Endodermal cell (in vitro differentiated cells): ENCODE measurements at regions not wholly inside any gene's neighbourhood (a gene's known extent, or its start where the extent isn't known, plus 50 kb on each side); places are given as distances from the start of the nearest gene placed in this dataset.

ENCODE experiments used
- DNase-seq: peaks from one replicate; pipeline ENCODE4 v3.0.0-alpha.2; 2017
- H3K27ac ChIP-seq: 2 replicates; pipeline ENCODE4 v1.5.1; 2013; ENCODE audit warnings: mild to moderate bottlenecking, low read depth, low read length, moderate library complexity
- H3K27me3 ChIP-seq: 2 replicates; pipeline ENCODE4 v1.6.1; 2013; ENCODE audit warnings: mild to moderate bottlenecking, low read length, moderate library complexity; ENCODE audit not compliant: insufficient read depth, control insufficient read depth, poor library complexity, severe bottlenecking
- H3K36me3 ChIP-seq: 2 replicates; pipeline ENCODE4 v1.7.0; 2013; ENCODE audit warnings: mild to moderate bottlenecking, low read length, moderate library complexity; ENCODE audit not compliant: control insufficient read depth, insufficient read depth
- H3K4me1 ChIP-seq: one replicate; pipeline ENCODE4 v1.7.0; 2013; ENCODE audit warnings: low read length; ENCODE audit not compliant: control insufficient read depth, insufficient read depth
- H3K4me3 ChIP-seq: 2 replicates; pipeline ENCODE4 v1.5.1; 2013; ENCODE audit warnings: mild to moderate bottlenecking, low read length, moderate library complexity
- H3K9ac ChIP-seq: 2 replicates; pipeline ENCODE4 v1.6.1; 2013; ENCODE audit warnings: mild to moderate bottlenecking, low read length, moderate library complexity; ENCODE audit not compliant: poor library complexity, severe bottlenecking; ENCODE audit errors: extremely low read depth
- H3K9me3 ChIP-seq: 2 replicates; pipeline ENCODE4 v1.6.1; 2013; ENCODE audit warnings: mild to moderate bottlenecking, low read length, moderate library complexity; ENCODE audit not compliant: control insufficient read depth
- H3K27ac Mint-ChIP-seq: 2 replicates; pipeline ENCODE4 v1.8.0; 2020; ENCODE audit warnings: mixed read lengths
- H3K27me3 Mint-ChIP-seq: 2 replicates; pipeline ENCODE4 v1.8.0; 2021; ENCODE audit warnings: mild to moderate bottlenecking, mixed read lengths; ENCODE audit not compliant: insufficient read depth
- H3K36me3 Mint-ChIP-seq: 2 replicates; pipeline ENCODE4 v1.8.0; 2020; ENCODE audit warnings: low read depth, mixed read lengths
- H3K4me1 Mint-ChIP-seq: 2 replicates; pipeline ENCODE4 v1.8.0; 2020; ENCODE audit warnings: mixed read lengths
- H3K4me3 Mint-ChIP-seq: 2 replicates; pipeline ENCODE4 v1.8.0; 2020; ENCODE audit warnings: mild to moderate bottlenecking, moderate library complexity, mixed read lengths
- H3K9me3 Mint-ChIP-seq: 2 replicates; pipeline ENCODE4 v1.8.0; 2020; ENCODE audit warnings: mild to moderate bottlenecking, mixed read lengths
- WGBS, 2 experiments: methylation state at CpG; one replicate each; pipeline versions ENCODE4 v1.1.5 to v1.1.7; 2013; ENCODE audit warnings: missing lambda C conversion rate in 2 of 2, mixed read lengths in 1 of 2; ENCODE audit not compliant: insufficient coverage in 1 of 2, insufficient read length in 1 of 2; 5-methylcytosine and 5-hydroxymethylcytosine counted together
- TF ChIP-seq, protein P1 (sequence below): fragments of 200-600 bp; sonication (generic); conservative IDR thresholded peaks from 2 replicates; pipeline ENCODE4 v1.5.0; 2021; ENCODE audit warnings: antibody characterized with exemption, mild to moderate bottlenecking

DNA sequence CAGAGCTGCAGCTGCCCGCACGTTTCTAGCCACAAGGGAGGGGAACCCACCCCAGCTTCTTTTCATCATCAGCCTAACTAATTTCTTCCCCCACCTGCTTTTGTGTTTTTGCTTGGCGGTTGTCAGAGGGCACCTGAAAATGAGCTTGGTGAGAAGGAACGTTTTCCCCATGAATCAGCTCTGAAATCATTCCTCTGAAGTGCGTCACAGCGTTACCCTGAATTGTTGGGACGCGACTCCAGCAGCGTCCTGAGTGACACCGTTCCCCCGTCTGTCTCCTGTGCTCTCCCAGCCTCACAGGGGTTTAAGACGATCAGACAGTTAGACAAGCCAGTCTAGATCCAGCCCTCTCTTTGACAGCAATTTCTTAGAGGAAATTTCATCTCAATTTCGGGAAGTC is 722.9 kb upstream of the EEF2KMT start:
- Histone ChIP-seq H3K4me3 (no peak overlapping the region), H3K9ac (no peak overlapping the region), H3K36me3 (no peaks in the 10 kb centered on the region), H3K9me3 (no peaks in the 10 kb centered on the region), H3K4me1 (no peaks in the 10 kb centered on the region), H3K27me3 (no peaks in the 10 kb centered on the region), H3K27ac (no peak overlapping the region)
- Mint-ChIP-seq H3K9me3 (no peaks in the 10 kb centered on the region), H3K4me3 (no peak overlapping the region), H3K27me3 (peaks cover 7% of the 10 kb centered on the region), H3K27ac (no peak overlapping the region), H3K4me1 (no peaks in the 10 kb centered on the region), H3K36me3 (no peaks in the 10 kb centered on the region)
- WGBS, 2 experiments, result 77 to 81% methylated on average over 13 of the region's 13 CpGs
- DNase-seq, result no peak
- TF ChIP-seq, protein P1, sequence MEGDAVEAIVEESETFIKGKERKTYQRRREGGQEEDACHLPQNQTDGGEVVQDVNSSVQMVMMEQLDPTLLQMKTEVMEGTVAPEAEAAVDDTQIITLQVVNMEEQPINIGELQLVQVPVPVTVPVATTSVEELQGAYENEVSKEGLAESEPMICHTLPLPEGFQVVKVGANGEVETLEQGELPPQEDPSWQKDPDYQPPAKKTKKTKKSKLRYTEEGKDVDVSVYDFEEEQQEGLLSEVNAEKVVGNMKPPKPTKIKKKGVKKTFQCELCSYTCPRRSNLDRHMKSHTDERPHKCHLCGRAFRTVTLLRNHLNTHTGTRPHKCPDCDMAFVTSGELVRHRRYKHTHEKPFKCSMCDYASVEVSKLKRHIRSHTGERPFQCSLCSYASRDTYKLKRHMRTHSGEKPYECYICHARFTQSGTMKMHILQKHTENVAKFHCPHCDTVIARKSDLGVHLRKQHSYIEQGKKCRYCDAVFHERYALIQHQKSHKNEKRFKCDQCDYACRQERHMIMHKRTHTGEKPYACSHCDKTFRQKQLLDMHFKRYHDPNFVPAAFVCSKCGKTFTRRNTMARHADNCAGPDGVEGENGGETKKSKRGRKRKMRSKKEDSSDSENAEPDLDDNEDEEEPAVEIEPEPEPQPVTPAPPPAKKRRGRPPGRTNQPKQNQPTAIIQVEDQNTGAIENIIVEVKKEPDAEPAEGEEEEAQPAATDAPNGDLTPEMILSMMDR, result no peak

- DNase-seq, result no peak
- Histone ChIP-seq H3K36me3 (no peaks in the 10 kb centered on the region), H3K4me1 (no peaks in the 10 kb centered on the region), H3K9me3 (no peaks in the 10 kb centered on the region), H3K4me3 (no peak overlapping the region), H3K27ac (no peak overlapping the region), H3K27me3 (no peaks in the 10 kb centered on the region), H3K9ac (no peak overlapping the region)
- Mint-ChIP-seq H3K27ac (no peak overlapping the region), H3K27me3 (peaks cover 5% of the 10 kb centered on the region), H3K4me3 (no peak overlapping the region), H3K4me1 (no peaks in the 10 kb centered on the region), H3K9me3 (no peaks in the 10 kb centered on the region), H3K36me3 (no peaks in the 10 kb centered on the region)
- 70 to 88% methylated on average over 5 to 6 of the region's 6 CpGs for WGBS, 2 experiments
- TF ChIP-seq, protein P1, result no peak
Measured at GRCh38 chr16:5815570-5816237, 718.1 kb upstream of the EEF2KMT start.

- H3K36me3 ChIP-seq, result no peaks in the 10 kb centered on the region
- WGBS, 2 experiments, result 91 to 96% methylated on average over 4 to 8 of the region's 8 CpGs
- no peak overlapping the region for H3K27ac ChIP-seq
- TF ChIP-seq, protein P1, result no peak
- H3K27me3 Mint-ChIP-seq, result peaks cover 2% of the 10 kb centered on the region
- H3K9me3 Mint-ChIP-seq, result peaks cover 17% of the 10 kb centered on the region
- no peaks in the 10 kb centered on the region for H3K36me3 Mint-ChIP-seq
- no peak overlapping the region for H3K27ac Mint-ChIP-seq
- peaks cover 18% of the 10 kb centered on the region for H3K9me3 ChIP-seq
- no peaks in the 10 kb centered on the region for H3K27me3 ChIP-seq
- no peak overlapping the region for H3K4me3 ChIP-seq
- no peak for DNase-seq
- H3K4me1 Mint-ChIP-seq, result no peaks in the 10 kb centered on the region
- no peaks in the 10 kb centered on the region for H3K4me1 ChIP-seq
- no peak overlapping the region for H3K9ac ChIP-seq
- no peak overlapping the region for H3K4me3 Mint-ChIP-seq
Measured at GRCh38 chr16:5801396-5801795, 703.8 kb upstream of the EEF2KMT start.
